Calu3 (cell line): ENCODE measurements at regions not wholly inside any gene's neighbourhood (a gene's known extent, or its start where the extent isn't known, plus 50 kb on each side); places are given as distances from the start of the nearest gene placed in this dataset.

ENCODE experiments used
- BruUV-seq: library from RNA; stranded (reverse); fragments of 400-500 nt; replicated peaks from 2 replicates; lab custom pipeline; 2021; lab: Mats Ljungman, UMichigan
- CTCF ChIA-PET: fragments of 300-600 bp; sonication (Branson Sonifier 250); formaldehyde crosslinking; loops from one replicate; lab custom pipeline; 2022; ENCODE audit warnings: antibody characterized with exemption; lab: Charles Lee
- DNase-seq: peaks from one replicate; pipeline ENCODE4 v3.0.0; 2022
- H3K27ac Mint-ChIP-seq: one replicate; pipeline ENCODE4 v1.8.0; 2022; ENCODE audit warnings: mixed read lengths; ENCODE audit not compliant: unreplicated experiment
- H3K27me3 Mint-ChIP-seq: one replicate; pipeline ENCODE4 v1.8.0; 2022; ENCODE audit warnings: mixed read lengths; ENCODE audit not compliant: unreplicated experiment
- H3K36me3 Mint-ChIP-seq: one replicate; pipeline ENCODE4 v1.8.0; 2022; ENCODE audit warnings: mild to moderate bottlenecking, moderate library complexity, mixed read lengths; ENCODE audit not compliant: insufficient read depth, unreplicated experiment
- H3K4me1 Mint-ChIP-seq: one replicate; pipeline ENCODE4 v1.8.0; 2022; ENCODE audit warnings: mild to moderate bottlenecking, low read depth, mixed read lengths; ENCODE audit not compliant: unreplicated experiment
- H3K4me3 Mint-ChIP-seq: one replicate; pipeline ENCODE4 v1.8.0; 2022; ENCODE audit warnings: mild to moderate bottlenecking, low read depth, moderate library complexity, mixed read lengths; ENCODE audit not compliant: unreplicated experiment
- H3K9me3 Mint-ChIP-seq: one replicate; pipeline ENCODE4 v1.8.0; 2022; ENCODE audit warnings: low read depth, mixed read lengths; ENCODE audit not compliant: unreplicated experiment
- intact Hi-C: fragments of 100-400 bp; cut with micrococcal nuclease; formaldehyde crosslinking; loops from one replicate; pipeline ENCODE4 v1.10.0; 2022; ENCODE audit not compliant: unreplicated experiment
- TF ChIP-seq, protein P1 (sequence below): fragments of 200-600 bp; IDR thresholded peaks from one replicate; pipeline ENCODE4 v1.8.0; 2022; ENCODE audit warnings: antibody characterized with exemption; ENCODE audit not compliant: unreplicated experiment

DNA sequence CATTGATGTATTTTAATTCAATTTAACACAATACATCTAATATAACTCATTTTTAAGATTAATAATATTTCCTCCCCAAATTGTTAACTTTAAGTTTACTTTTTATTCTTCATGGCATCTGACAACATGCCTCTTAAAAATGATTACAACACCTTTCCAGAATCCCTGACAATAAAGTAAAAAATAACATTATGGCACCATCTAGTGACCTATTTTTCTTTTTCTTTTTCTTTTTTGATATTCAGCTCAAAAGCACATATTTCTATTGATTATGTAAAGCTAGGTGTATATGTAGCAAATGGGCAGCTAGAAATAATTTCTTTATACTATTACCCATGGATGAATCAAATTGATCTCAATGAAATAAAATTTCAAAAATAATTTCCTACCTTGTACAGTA lies 834.3 kb upstream of the CDH8 start:
- intact Hi-C loops: no loop called here
- BruUV-seq: no TSS peak
- H3K27me3 Mint-ChIP-seq: no peaks in the 10 kb centered on the region
- TF ChIP-seq, protein P1, sequence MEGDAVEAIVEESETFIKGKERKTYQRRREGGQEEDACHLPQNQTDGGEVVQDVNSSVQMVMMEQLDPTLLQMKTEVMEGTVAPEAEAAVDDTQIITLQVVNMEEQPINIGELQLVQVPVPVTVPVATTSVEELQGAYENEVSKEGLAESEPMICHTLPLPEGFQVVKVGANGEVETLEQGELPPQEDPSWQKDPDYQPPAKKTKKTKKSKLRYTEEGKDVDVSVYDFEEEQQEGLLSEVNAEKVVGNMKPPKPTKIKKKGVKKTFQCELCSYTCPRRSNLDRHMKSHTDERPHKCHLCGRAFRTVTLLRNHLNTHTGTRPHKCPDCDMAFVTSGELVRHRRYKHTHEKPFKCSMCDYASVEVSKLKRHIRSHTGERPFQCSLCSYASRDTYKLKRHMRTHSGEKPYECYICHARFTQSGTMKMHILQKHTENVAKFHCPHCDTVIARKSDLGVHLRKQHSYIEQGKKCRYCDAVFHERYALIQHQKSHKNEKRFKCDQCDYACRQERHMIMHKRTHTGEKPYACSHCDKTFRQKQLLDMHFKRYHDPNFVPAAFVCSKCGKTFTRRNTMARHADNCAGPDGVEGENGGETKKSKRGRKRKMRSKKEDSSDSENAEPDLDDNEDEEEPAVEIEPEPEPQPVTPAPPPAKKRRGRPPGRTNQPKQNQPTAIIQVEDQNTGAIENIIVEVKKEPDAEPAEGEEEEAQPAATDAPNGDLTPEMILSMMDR: no peak
- H3K4me1 Mint-ChIP-seq: no peaks in the 10 kb centered on the region
- H3K27ac Mint-ChIP-seq: no peak overlapping the region
- CTCF ChIA-PET: no interaction called here
- H3K36me3 Mint-ChIP-seq: no peaks in the 10 kb centered on the region
- no peak overlapping the region for H3K4me3 Mint-ChIP-seq
- H3K9me3 Mint-ChIP-seq: peaks cover 7% of the 10 kb centered on the region
- no peak for DNase-seq

- H3K9me3 Mint-ChIP-seq: peaks cover 2% of the 10 kb centered on the region
- H3K27ac Mint-ChIP-seq: no peak overlapping the region
- no peaks in the 10 kb centered on the region for H3K27me3 Mint-ChIP-seq
- no peaks in the 10 kb centered on the region for H3K36me3 Mint-ChIP-seq
- CTCF ChIA-PET: no interaction called here
- H3K4me1 Mint-ChIP-seq: no peaks in the 10 kb centered on the region
- no peak overlapping the region for H3K4me3 Mint-ChIP-seq
- no TSS peak for BruUV-seq
- TF ChIP-seq, protein P1: no peak
- intact Hi-C loops: no loop called here
- no peak for DNase-seq
These were observed 833.6 kb upstream of the CDH8 start for GRCh38 chr16:62869837-62870236.

DNA sequence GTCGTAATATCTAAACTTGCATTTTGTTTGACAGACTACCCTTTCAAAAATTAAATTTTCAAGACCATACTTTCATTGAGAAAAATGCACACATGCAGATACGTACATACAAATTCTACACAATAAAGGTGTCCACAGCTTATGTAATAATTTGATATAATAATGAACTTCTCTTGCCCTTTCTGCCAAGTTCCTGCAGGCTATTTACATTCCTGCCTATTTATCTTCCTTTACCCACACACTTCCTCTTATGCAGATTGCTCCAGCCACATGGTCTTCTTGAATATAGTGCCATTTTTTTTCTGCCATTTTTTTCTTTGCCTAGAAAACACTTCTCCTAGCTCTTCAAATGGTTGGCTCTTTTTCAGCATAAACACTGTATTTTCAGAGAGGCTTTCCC lies 826.9 kb upstream of the CDH8 start:
- peaks cover 11% of the 10 kb centered on the region for H3K9me3 Mint-ChIP-seq
- intact Hi-C loops: no loop called here
- DNase-seq: no peak

GRCh38 chr16:62853887-62854286 lies 817.6 kb upstream of the CDH8 start:
- Mint-ChIP-seq H3K27ac (no peak overlapping the region), H3K27me3 (no peaks in the 10 kb centered on the region), H3K4me3 (no peak overlapping the region), H3K36me3 (no peaks in the 10 kb centered on the region), H3K4me1 (no peaks in the 10 kb centered on the region), H3K9me3 (peaks cover 15% of the 10 kb centered on the region)
- no peak for DNase-seq
- CTCF ChIA-PET: no interaction called here
- BruUV-seq: no TSS peak
- intact Hi-C loops: no loop called here
- TF ChIP-seq, protein P1: no peak

More for the DNA sequence above, 826.9 kb upstream of the CDH8 start:
- Mint-ChIP-seq H3K27me3 (no peaks in the 10 kb centered on the region), H3K36me3 (no peaks in the 10 kb centered on the region), H3K4me3 (no peak overlapping the region), H3K4me1 (no peaks in the 10 kb centered on the region), H3K27ac (no peak overlapping the region)
- CTCF ChIA-PET: no interaction called here
- BruUV-seq: no TSS peak
- TF ChIP-seq, protein P1: no peak
